ENCODE measurements at regions not wholly inside any gene's neighbourhood (a gene's known extent, or its start where the extent isn't known, plus 50 kb on each side); places are given as distances from the start of the nearest gene placed in this dataset.
"Not testable (repeated sequence)": the region's sequence is repeated elsewhere in the genome, so short reads cannot be mapped to it uniquely, and the experiment has no call there.

GRCh38 chr3:173342679-173343078, 54.9 kb upstream of the NLGN1 start:
- no peak for DNase-seq

GRCh38 chr3:173340626-173341025, 56.9 kb upstream of the NLGN1 start:
- no peak for DNase-seq

GRCh38 chr3:173336261-173336660, 61.3 kb upstream of the NLGN1 start:
- no peak for DNase-seq

- no peak for DNase-seq
Measured at GRCh38 chr3:173306110-173306509, 91.4 kb upstream of the NLGN1 start.

- no peak for DNase-seq
Measured at GRCh38 chr3:173304182-173304800, 93.3 kb upstream of the NLGN1 start.

- no peak for DNase-seq
Measured at GRCh38 chr3:173301647-173302046, 95.9 kb upstream of the NLGN1 start.

- no peak for DNase-seq
Measured at GRCh38 chr3:173289072-173289471, 108.5 kb upstream of the NLGN1 start.

- no peak for DNase-seq
Measured at GRCh38 chr3:173287361-173287760, 110.2 kb upstream of the NLGN1 start.

GRCh38 chr3:173286507-173286906, 111.0 kb upstream of the NLGN1 start:
- not testable (repeated sequence) for DNase-seq

GRCh38 chr3:173284301-173284700, 113.2 kb upstream of the NLGN1 start:
- DNase-seq: no peak

GRCh38 chr3:173275740-173276139, 121.8 kb upstream of the NLGN1 start:
- no peak for DNase-seq

GRCh38 chr3:173273838-173274237, 123.7 kb upstream of the NLGN1 start:
- DNase-seq: no peak

- no peak for DNase-seq
Measured at GRCh38 chr3:173268781-173269180, 127.7 kb upstream of the SPATA16 start.

- no peak for DNase-seq
Measured at GRCh38 chr3:173267716-173268115, 126.7 kb upstream of the SPATA16 start.

GRCh38 chr3:173266441-173266840, 125.4 kb upstream of the SPATA16 start:
- DNase-seq: no peak

GRCh38 chr3:173258697-173259096, 117.7 kb upstream of the SPATA16 start:
- DNase-seq: no peak

- no peak for DNase-seq
Measured at GRCh38 chr3:173257797-173258196, 116.8 kb upstream of the SPATA16 start.

GRCh38 chr3:173255555-173255954, 114.5 kb upstream of the SPATA16 start:
- DNase-seq: no peak

- no peak for DNase-seq
Measured at GRCh38 chr3:173253471-173253870, 112.4 kb upstream of the SPATA16 start.

GRCh38 chr3:173249457-173249856, 108.4 kb upstream of the SPATA16 start:
- DNase-seq: no peak

GRCh38 chr3:173241727-173242126, 100.7 kb upstream of the SPATA16 start:
- DNase-seq: no peak

- DNase-seq: no peak
Measured at GRCh38 chr3:173238091-173238490, 97.1 kb upstream of the SPATA16 start.

- no peak for DNase-seq
Measured at GRCh38 chr3:173225351-173225750, 84.3 kb upstream of the SPATA16 start.

GRCh38 chr3:173221010-173221409, 80.0 kb upstream of the SPATA16 start:
- DNase-seq: no peak

GRCh38 chr3:173217127-173217526, 76.1 kb upstream of the SPATA16 start:
- DNase-seq: no peak

GRCh38 chr3:173216063-173216462, 75.0 kb upstream of the SPATA16 start:
- DNase-seq: no peak
